SJSA1 (cell line): ENCODE measurements at regions not wholly inside any gene's neighbourhood (a gene's known extent, or its start where the extent isn't known, plus 50 kb on each side); places are given as distances from the start of the nearest gene placed in this dataset.
A peak's percentile ranks its signal among the peaks of the same experiment; 100 is the strongest.

Source experiments
- DNase-seq, 2 experiments: peaks; one replicate each; pipeline ENCODE4 v3.0.0-alpha.2; 2015 to 2020; ENCODE audit warnings: low spot score in 2 of 2, low read depth in 1 of 2
- H3K27ac ChIP-seq: fragments of 250-450 bp; sonication (Bioruptor Pico); 2 replicates; pipeline ENCODE4 v1.5.1; 2020; ENCODE audit warnings: mild to moderate bottlenecking, moderate library complexity
- H3K27me3 ChIP-seq: fragments of 250-450 bp; sonication (Bioruptor Pico); replicated peaks from 2 replicates; pipeline ENCODE4 v1.5.1; 2020; ENCODE audit warnings: mild to moderate bottlenecking, moderate library complexity
- H3K36me3 ChIP-seq: fragments of 250-450 bp; sonication (Bioruptor Pico); 2 replicates; pipeline ENCODE4 v1.5.1; 2020; ENCODE audit warnings: mild to moderate bottlenecking
- H3K4me1 ChIP-seq: fragments of 250-450 bp; sonication (Bioruptor Pico); replicated peaks from 2 replicates; pipeline ENCODE4 v1.6.1; 2021; ENCODE audit warnings: mild to moderate bottlenecking
- H3K4me3 ChIP-seq: fragments of 250-450 bp; sonication (Bioruptor Pico); 2 replicates; pipeline ENCODE4 v1.5.1; 2020; ENCODE audit warnings: mild to moderate bottlenecking
- H3K9me3 ChIP-seq: fragments of 250-450 bp; sonication (Bioruptor Pico); replicated peaks from 2 replicates; pipeline ENCODE4 v1.5.1; 2020; ENCODE audit warnings: mild to moderate bottlenecking

GRCh38 chr12:115348301-115348700 is 664.3 kb upstream of the TBX3 start:
- H3K4me3 ChIP-seq = no peak overlapping the region
- no peaks in the 10 kb centered on the region for H3K27me3 ChIP-seq
- H3K27ac ChIP-seq = no peak overlapping the region
- H3K4me1 ChIP-seq = peaks cover 14% of the 10 kb centered on the region
- H3K9me3 ChIP-seq = no peaks in the 10 kb centered on the region
- no peaks in the 10 kb centered on the region for H3K36me3 ChIP-seq
- no peak for DNase-seq

- no peak overlapping the region for H3K27ac ChIP-seq
- H3K4me1 ChIP-seq = peaks cover 32% of the 10 kb centered on the region
- no peaks in the 10 kb centered on the region for H3K9me3 ChIP-seq
- H3K4me3 ChIP-seq = no peak overlapping the region
- no peak for DNase-seq
- no peaks in the 10 kb centered on the region for H3K36me3 ChIP-seq
- no peaks in the 10 kb centered on the region for H3K27me3 ChIP-seq
These were observed 659.6 kb upstream of the TBX3 start for GRCh38 chr12:115343601-115344000.

GRCh38 chr12:115343008-115343407 is 659.0 kb upstream of the TBX3 start:
- DNase-seq = no peak
- no peaks in the 10 kb centered on the region for H3K9me3 ChIP-seq
- H3K27ac ChIP-seq = no peak overlapping the region
- H3K4me3 ChIP-seq = no peak overlapping the region
- no peaks in the 10 kb centered on the region for H3K36me3 ChIP-seq
- H3K4me1 ChIP-seq = peaks cover 38% of the 10 kb centered on the region
- H3K27me3 ChIP-seq = no peaks in the 10 kb centered on the region

- peak; percentile 96 for DNase-seq
- no peaks in the 10 kb centered on the region for H3K9me3 ChIP-seq
- no peaks in the 10 kb centered on the region for H3K27me3 ChIP-seq
- peaks cover 51% of the 10 kb centered on the region for H3K4me1 ChIP-seq
- H3K4me3 ChIP-seq = no peak overlapping the region
- peak overlapping the region; percentile 82 for H3K27ac ChIP-seq
- no peaks in the 10 kb centered on the region for H3K36me3 ChIP-seq
These were observed 657.5 kb upstream of the TBX3 start for GRCh38 chr12:115341442-115341841.

- Histone ChIP-seq H3K36me3 (no peaks in the 10 kb centered on the region), H3K27me3 (no peaks in the 10 kb centered on the region), H3K4me1 (peaks cover 45% of the 10 kb centered on the region), H3K9me3 (no peaks in the 10 kb centered on the region), H3K4me3 (no peak overlapping the region), H3K27ac (no peak overlapping the region; the same call in 1 of the 2 replicates)
- DNase-seq = peak in 1 of 2 experiments; percentile 20
These were observed 654.8 kb upstream of the TBX3 start for GRCh38 chr12:115338566-115339294.

GRCh38 chr12:115337693-115338543 is 653.9 kb upstream of the TBX3 start:
- no peaks in the 10 kb centered on the region for H3K27me3 ChIP-seq
- DNase-seq = peak; percentile 83 to 85
- no peaks in the 10 kb centered on the region for H3K36me3 ChIP-seq
- no peaks in the 10 kb centered on the region for H3K9me3 ChIP-seq
- H3K4me3 ChIP-seq = no peak overlapping the region
- H3K4me1 ChIP-seq = peaks cover 45% of the 10 kb centered on the region
- H3K27ac ChIP-seq = peak overlapping the region; percentile 69

- DNase-seq = no peak
- Histone ChIP-seq H3K27ac (no peak overlapping the region), H3K4me1 (peaks cover 39% of the 10 kb centered on the region), H3K36me3 (no peaks in the 10 kb centered on the region), H3K4me3 (no peak overlapping the region), H3K27me3 (no peaks in the 10 kb centered on the region), H3K9me3 (no peaks in the 10 kb centered on the region)
These were observed 652.5 kb upstream of the TBX3 start for GRCh38 chr12:115336506-115336905.

- Histone ChIP-seq H3K4me1 (peaks cover 32% of the 10 kb centered on the region), H3K27ac (no peak overlapping the region), H3K36me3 (no peaks in the 10 kb centered on the region), H3K27me3 (no peaks in the 10 kb centered on the region), H3K4me3 (no peak overlapping the region), H3K9me3 (no peaks in the 10 kb centered on the region)
- DNase-seq = no peak
These were observed 651.6 kb upstream of the TBX3 start for GRCh38 chr12:115335594-115335993.

- Histone ChIP-seq H3K9me3 (no peaks in the 10 kb centered on the region), H3K4me3 (no peak overlapping the region), H3K27ac (no peak overlapping the region), H3K27me3 (no peaks in the 10 kb centered on the region), H3K36me3 (no peaks in the 10 kb centered on the region), H3K4me1 (peaks cover 27% of the 10 kb centered on the region)
- DNase-seq = no peak
These were observed 651.1 kb upstream of the TBX3 start for GRCh38 chr12:115335048-115335447.

- Histone ChIP-seq H3K9me3 (no peaks in the 10 kb centered on the region), H3K36me3 (no peaks in the 10 kb centered on the region), H3K27me3 (no peaks in the 10 kb centered on the region), H3K27ac (no peak overlapping the region), H3K4me1 (peaks cover 12% of the 10 kb centered on the region), H3K4me3 (no peak overlapping the region)
- no peak for DNase-seq
These were observed 649.0 kb upstream of the TBX3 start for GRCh38 chr12:115332945-115333344.

- Histone ChIP-seq H3K27ac (no peak overlapping the region), H3K9me3 (no peaks in the 10 kb centered on the region), H3K27me3 (no peaks in the 10 kb centered on the region), H3K4me1 (peaks cover 9% of the 10 kb centered on the region), H3K4me3 (no peak overlapping the region), H3K36me3 (no peaks in the 10 kb centered on the region)
- no peak for DNase-seq
These were observed 641.9 kb upstream of the TBX3 start for GRCh38 chr12:115325858-115326257.

- H3K4me1 ChIP-seq = peaks cover 9% of the 10 kb centered on the region
- no peaks in the 10 kb centered on the region for H3K27me3 ChIP-seq
- no peak overlapping the region for H3K4me3 ChIP-seq
- DNase-seq = no peak
- H3K36me3 ChIP-seq = no peaks in the 10 kb centered on the region
- no peak overlapping the region for H3K27ac ChIP-seq
- H3K9me3 ChIP-seq = no peaks in the 10 kb centered on the region
These were observed 641.1 kb upstream of the TBX3 start for GRCh38 chr12:115324949-115325593.

- Histone ChIP-seq H3K4me1 (peaks cover 9% of the 10 kb centered on the region), H3K27me3 (no peaks in the 10 kb centered on the region), H3K9me3 (no peaks in the 10 kb centered on the region), H3K4me3 (no peak overlapping the region), H3K36me3 (no peaks in the 10 kb centered on the region), H3K27ac (no peak overlapping the region)
- no peak for DNase-seq
These were observed 639.4 kb upstream of the TBX3 start for GRCh38 chr12:115323223-115323905.
